ENCODE measurements at regions not wholly inside any gene's neighbourhood (a gene's known extent, or its start where the extent isn't known, plus 50 kb on each side); places are given as distances from the start of the nearest gene placed in this dataset.

DNA sequence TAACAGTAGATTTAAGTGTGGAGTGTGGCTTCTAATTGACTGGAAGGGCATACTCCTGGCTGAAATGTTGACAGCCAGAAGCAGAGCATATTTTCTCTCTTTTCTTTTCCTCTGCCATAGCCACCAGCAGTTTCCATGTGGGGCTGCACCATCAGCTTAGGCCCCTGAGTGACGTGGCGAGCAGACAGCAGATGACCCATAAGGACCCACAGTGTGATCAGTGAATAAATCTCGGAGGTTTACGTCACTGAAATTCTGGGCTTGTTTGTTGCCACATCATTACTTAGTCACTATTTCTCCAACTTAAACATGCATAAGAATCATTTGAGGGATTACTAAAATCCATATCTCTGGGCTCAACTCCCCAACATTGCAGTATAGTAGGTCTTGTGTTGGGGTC, 549.7 kb upstream of the TMEM132C start:
- Histone ChIP-seq H3K27ac (ENCODE audit: low read length) (no peak overlapping the region), H3K27me3 (ENCODE audit: low read depth, low read length) (no peaks in the 10 kb centered on the region), H3K9me3 (ENCODE audit: control insufficient read depth in 1 of 2, low read length in 2 of 2) (no peaks in the 10 kb centered on the region), H3K4me3 (ENCODE audit: low read depth in 1 of 2, low read length in 2 of 2) (no peak overlapping the region), H3K4me1 (ENCODE audit: control insufficient read depth in 1 of 2, insufficient read depth in 2 of 2, low read length in 2 of 2) (no peaks in the 10 kb centered on the region), H3K36me3 (ENCODE audit: control insufficient read depth in 1 of 2, insufficient read depth in 2 of 2, low read length in 2 of 2) (no peaks in the 10 kb centered on the region)

DNA sequence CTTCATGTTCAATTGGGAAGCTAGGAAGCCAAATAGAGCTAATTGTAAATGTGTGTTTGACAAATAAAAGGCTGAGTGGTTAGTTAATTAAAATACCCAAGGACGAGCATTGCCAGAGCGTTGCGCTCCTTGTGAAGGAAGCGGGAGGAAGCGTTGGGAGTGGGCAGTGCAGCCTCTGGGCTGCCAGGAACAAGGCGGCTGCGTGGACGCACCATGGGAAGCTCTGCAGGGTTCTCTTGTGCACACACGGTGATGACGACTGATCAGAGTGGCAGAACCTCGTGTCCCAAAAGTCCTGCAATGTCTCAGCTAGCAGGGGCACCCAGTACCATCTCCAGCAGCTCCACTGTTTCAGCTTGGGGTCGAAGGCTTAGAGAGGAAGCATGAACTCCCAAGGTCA, 546.6 kb upstream of the TMEM132C start:
- Histone ChIP-seq H3K4me1 (ENCODE audit: control insufficient read depth in 1 of 2, insufficient read depth in 2 of 2, low read length in 2 of 2) (no peaks in the 10 kb centered on the region), H3K27ac (ENCODE audit: low read length) (no peak overlapping the region), H3K4me3 (ENCODE audit: low read depth in 1 of 2, low read length in 2 of 2) (no peak overlapping the region), H3K36me3 (ENCODE audit: control insufficient read depth in 1 of 2, insufficient read depth in 2 of 2, low read length in 2 of 2) (no peaks in the 10 kb centered on the region), H3K27me3 (ENCODE audit: low read depth, low read length) (no peaks in the 10 kb centered on the region), H3K9me3 (ENCODE audit: control insufficient read depth in 1 of 2, low read length in 2 of 2) (no peaks in the 10 kb centered on the region)

- no peak overlapping the region for H3K4me3 ChIP-seq (ENCODE audit: low read depth in 1 of 2, low read length in 2 of 2)
- no peaks in the 10 kb centered on the region for H3K4me1 ChIP-seq (ENCODE audit: control insufficient read depth in 1 of 2, insufficient read depth in 2 of 2, low read length in 2 of 2)
- no peak overlapping the region for H3K27ac ChIP-seq (ENCODE audit: low read length)
- H3K9me3 ChIP-seq (ENCODE audit: control insufficient read depth in 1 of 2, low read length in 2 of 2), result no peaks in the 10 kb centered on the region
- H3K27me3 ChIP-seq (ENCODE audit: low read depth, low read length), result no peaks in the 10 kb centered on the region
- H3K36me3 ChIP-seq (ENCODE audit: control insufficient read depth in 1 of 2, insufficient read depth in 2 of 2, low read length in 2 of 2), result no peaks in the 10 kb centered on the region
These were observed 544.4 kb upstream of the TMEM132C start for GRCh38 chr12:127722611-127723010.

- no peak overlapping the region for H3K4me3 ChIP-seq (ENCODE audit: low read depth in 1 of 2, low read length in 2 of 2)
- H3K36me3 ChIP-seq (ENCODE audit: control insufficient read depth in 1 of 2, insufficient read depth in 2 of 2, low read length in 2 of 2), result no peaks in the 10 kb centered on the region
These were observed 543.7 kb upstream of the TMEM132C start for GRCh38 chr12:127723251-127723650.

DNA sequence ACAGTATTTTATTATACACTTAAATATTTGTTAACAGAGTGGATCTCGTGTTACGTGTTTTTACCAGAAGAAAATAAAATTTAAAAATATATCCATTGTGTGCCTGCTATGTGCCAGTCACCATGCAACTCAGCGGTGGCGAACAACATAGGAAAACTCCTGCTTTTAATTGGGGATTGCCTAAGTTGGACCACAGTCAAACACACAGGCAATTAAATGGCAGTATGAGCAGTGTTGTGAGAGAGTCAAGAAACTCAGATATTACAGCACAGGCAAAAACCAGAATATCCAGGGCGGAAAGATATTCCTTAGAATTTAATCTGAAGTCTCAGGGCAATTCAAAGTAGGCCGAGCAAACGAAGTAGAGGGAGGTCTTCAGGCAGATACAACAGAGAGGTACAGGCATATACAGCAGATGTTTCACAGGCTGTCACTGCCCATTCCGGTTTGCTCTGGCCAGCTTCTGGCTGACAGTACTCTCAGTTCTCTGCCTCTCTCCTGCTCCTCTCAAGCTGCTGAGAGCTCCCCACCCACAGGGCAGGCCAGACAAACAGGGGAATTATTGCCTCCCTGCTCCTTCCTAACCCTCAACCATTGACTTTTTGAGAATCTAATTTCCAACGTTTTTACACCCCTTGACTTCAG, 540.2 kb upstream of the TMEM132C start:
- no peaks in the 10 kb centered on the region for H3K4me1 ChIP-seq (ENCODE audit: control insufficient read depth in 1 of 2, insufficient read depth in 2 of 2, low read length in 2 of 2)
- no peaks in the 10 kb centered on the region for H3K9me3 ChIP-seq (ENCODE audit: control insufficient read depth in 1 of 2, low read length in 2 of 2)
- no peaks in the 10 kb centered on the region for H3K27me3 ChIP-seq (ENCODE audit: low read depth, low read length)
- no peak overlapping the region for H3K4me3 ChIP-seq (ENCODE audit: low read depth in 1 of 2, low read length in 2 of 2)
- H3K27ac ChIP-seq (ENCODE audit: low read length), result no peak overlapping the region
- no peaks in the 10 kb centered on the region for H3K36me3 ChIP-seq (ENCODE audit: control insufficient read depth in 1 of 2, insufficient read depth in 2 of 2, low read length in 2 of 2)

More at GRCh38 chr12:127723251-127723650, 543.7 kb upstream of the TMEM132C start:
- H3K9me3 ChIP-seq (ENCODE audit: control insufficient read depth in 1 of 2, low read length in 2 of 2), result no peaks in the 10 kb centered on the region
- H3K27me3 ChIP-seq (ENCODE audit: low read depth, low read length), result no peaks in the 10 kb centered on the region
- H3K4me1 ChIP-seq (ENCODE audit: control insufficient read depth in 1 of 2, insufficient read depth in 2 of 2, low read length in 2 of 2), result no peaks in the 10 kb centered on the region
- H3K27ac ChIP-seq (ENCODE audit: low read length), result no peak overlapping the region

DNA sequence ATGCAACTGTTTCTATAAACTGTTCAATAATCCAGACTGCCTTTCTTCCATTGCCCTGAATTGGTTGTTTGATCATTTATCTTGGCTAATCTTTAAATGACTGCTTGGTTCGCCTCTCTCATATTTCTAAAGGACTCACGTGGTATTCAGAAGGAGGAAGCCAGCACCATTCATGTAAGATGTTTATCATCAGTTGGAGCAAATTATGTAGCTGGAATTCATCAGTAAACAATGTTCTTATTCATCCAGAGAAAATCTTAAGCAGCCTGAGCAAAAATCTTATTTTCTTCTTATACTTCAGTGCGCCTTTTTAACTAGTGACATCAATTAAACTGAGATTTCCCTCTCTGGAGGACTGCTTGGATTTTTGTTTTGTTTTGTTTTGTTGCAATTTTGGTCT, 538.7 kb upstream of the TMEM132C start:
- Histone ChIP-seq H3K4me3 (ENCODE audit: low read depth in 1 of 2, low read length in 2 of 2) (peak overlapping the region in 1 of 2 donors; percentile 12), H3K27ac (ENCODE audit: low read length) (no peak overlapping the region), H3K36me3 (ENCODE audit: control insufficient read depth in 1 of 2, insufficient read depth in 2 of 2, low read length in 2 of 2) (no peaks in the 10 kb centered on the region), H3K4me1 (ENCODE audit: control insufficient read depth in 1 of 2, insufficient read depth in 2 of 2, low read length in 2 of 2) (no peaks in the 10 kb centered on the region), H3K9me3 (ENCODE audit: control insufficient read depth in 1 of 2, low read length in 2 of 2) (no peaks in the 10 kb centered on the region), H3K27me3 (ENCODE audit: low read depth, low read length) (no peaks in the 10 kb centered on the region)

DNA sequence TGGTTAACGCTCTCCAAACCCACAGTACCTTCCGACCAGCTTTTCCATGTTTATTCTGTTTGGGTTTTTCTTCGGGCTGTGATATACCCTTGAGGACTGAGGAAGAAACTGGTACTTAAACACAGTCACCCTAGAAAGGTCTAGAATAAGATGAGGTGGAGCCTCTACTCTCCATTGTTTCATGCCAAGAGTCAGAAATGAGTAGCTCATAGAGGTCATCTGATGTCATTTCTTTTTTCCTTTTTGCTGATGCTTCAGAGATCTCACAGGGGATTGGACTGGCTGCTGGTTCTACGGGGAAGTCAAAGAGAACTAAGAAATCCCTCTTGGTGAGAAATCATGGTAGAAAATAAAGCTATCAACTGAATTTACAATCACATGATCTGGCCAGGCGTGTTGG, 538.2 kb upstream of the TMEM132C start:
- no peaks in the 10 kb centered on the region for H3K4me1 ChIP-seq (ENCODE audit: control insufficient read depth in 1 of 2, insufficient read depth in 2 of 2, low read length in 2 of 2)
- no peaks in the 10 kb centered on the region for H3K36me3 ChIP-seq (ENCODE audit: control insufficient read depth in 1 of 2, insufficient read depth in 2 of 2, low read length in 2 of 2)
- no peaks in the 10 kb centered on the region for H3K9me3 ChIP-seq (ENCODE audit: control insufficient read depth in 1 of 2, low read length in 2 of 2)
- H3K4me3 ChIP-seq (ENCODE audit: low read depth in 1 of 2, low read length in 2 of 2), result peak overlapping the region in 1 of 2 donors; percentile 12
- H3K27ac ChIP-seq (ENCODE audit: low read length), result no peak overlapping the region
- no peaks in the 10 kb centered on the region for H3K27me3 ChIP-seq (ENCODE audit: low read depth, low read length)

GRCh38 chr12:127729381-127729780, 537.6 kb upstream of the TMEM132C start:
- Histone ChIP-seq H3K27me3 (ENCODE audit: low read depth, low read length) (no peaks in the 10 kb centered on the region), H3K36me3 (ENCODE audit: control insufficient read depth in 1 of 2, insufficient read depth in 2 of 2, low read length in 2 of 2) (no peaks in the 10 kb centered on the region), H3K27ac (ENCODE audit: low read length) (no peak overlapping the region), H3K9me3 (ENCODE audit: control insufficient read depth in 1 of 2, low read length in 2 of 2) (no peaks in the 10 kb centered on the region), H3K4me3 (ENCODE audit: low read depth in 1 of 2, low read length in 2 of 2) (no peak overlapping the region), H3K4me1 (ENCODE audit: control insufficient read depth in 1 of 2, insufficient read depth in 2 of 2, low read length in 2 of 2) (no peaks in the 10 kb centered on the region)

DNA sequence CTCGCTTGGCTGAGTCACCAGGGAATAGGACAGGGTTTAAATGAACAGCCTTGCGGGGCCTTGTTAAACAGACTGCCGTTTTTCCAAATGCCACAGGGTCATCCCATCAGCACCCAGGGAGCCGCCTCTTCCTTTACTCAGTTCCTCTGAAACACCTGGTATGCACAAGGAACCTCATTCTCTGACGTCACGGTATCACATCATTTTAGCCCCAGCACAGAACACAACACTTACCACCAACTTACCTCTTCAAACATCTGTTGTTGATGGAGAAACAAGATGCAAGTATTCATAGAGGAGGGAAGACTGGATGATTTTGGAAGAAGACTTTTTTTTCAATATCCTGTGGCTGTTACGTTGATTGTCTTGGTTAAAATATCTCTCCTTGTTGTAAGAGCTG, 535.3 kb upstream of the TMEM132C start:
- H3K27ac ChIP-seq (ENCODE audit: low read length), result no peak overlapping the region
- H3K27me3 ChIP-seq (ENCODE audit: low read depth, low read length), result no peaks in the 10 kb centered on the region
- H3K4me1 ChIP-seq (ENCODE audit: control insufficient read depth in 1 of 2, insufficient read depth in 2 of 2, low read length in 2 of 2), result no peaks in the 10 kb centered on the region
- H3K36me3 ChIP-seq (ENCODE audit: control insufficient read depth in 1 of 2, insufficient read depth in 2 of 2, low read length in 2 of 2), result no peaks in the 10 kb centered on the region
- no peaks in the 10 kb centered on the region for H3K9me3 ChIP-seq (ENCODE audit: control insufficient read depth in 1 of 2, low read length in 2 of 2)
- H3K4me3 ChIP-seq (ENCODE audit: low read depth in 1 of 2, low read length in 2 of 2), result no peak overlapping the region

DNA sequence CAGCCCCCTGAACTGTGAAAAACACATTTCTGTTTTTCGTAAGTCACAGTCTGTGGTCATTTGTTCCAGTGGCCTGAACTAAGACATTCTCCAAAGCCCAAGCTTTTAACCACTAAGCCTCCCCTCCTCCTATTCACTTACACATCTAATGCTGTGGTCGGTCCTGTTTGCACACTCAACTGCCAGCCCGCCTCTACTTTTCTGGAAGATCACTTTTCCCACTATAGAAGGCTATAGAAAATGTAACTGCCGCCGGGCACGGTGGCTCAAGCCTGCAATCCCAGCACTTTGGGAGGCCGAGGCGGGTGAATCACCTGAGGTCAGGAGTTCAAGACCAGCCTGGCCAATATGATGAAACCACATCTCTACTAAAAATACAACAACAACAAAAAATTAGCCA, 524.7 kb upstream of the TMEM132C start:
- Histone ChIP-seq H3K27ac (ENCODE audit: low read length) (no peak overlapping the region), H3K27me3 (ENCODE audit: low read depth, low read length) (no peaks in the 10 kb centered on the region), H3K9me3 (ENCODE audit: control insufficient read depth in 1 of 2, low read length in 2 of 2) (no peaks in the 10 kb centered on the region), H3K4me1 (ENCODE audit: control insufficient read depth in 1 of 2, insufficient read depth in 2 of 2, low read length in 2 of 2) (no peaks in the 10 kb centered on the region), H3K36me3 (ENCODE audit: control insufficient read depth in 1 of 2, insufficient read depth in 2 of 2, low read length in 2 of 2) (no peaks in the 10 kb centered on the region), H3K4me3 (ENCODE audit: low read depth in 1 of 2, low read length in 2 of 2) (no peak overlapping the region)

GRCh38 chr12:127745469-127746212, 521.3 kb upstream of the TMEM132C start:
- H3K4me3 ChIP-seq (ENCODE audit: low read depth in 1 of 2, low read length in 2 of 2), result no peak overlapping the region
- H3K27ac ChIP-seq (ENCODE audit: low read length), result no peak overlapping the region
- no peaks in the 10 kb centered on the region for H3K36me3 ChIP-seq (ENCODE audit: control insufficient read depth in 1 of 2, insufficient read depth in 2 of 2, low read length in 2 of 2)
- peaks cover 0 to 7% of the 10 kb centered on the region in 2 donors for H3K4me1 ChIP-seq (ENCODE audit: control insufficient read depth in 1 of 2, insufficient read depth in 2 of 2, low read length in 2 of 2)
- H3K27me3 ChIP-seq (ENCODE audit: low read depth, low read length), result no peaks in the 10 kb centered on the region
- H3K9me3 ChIP-seq (ENCODE audit: control insufficient read depth in 1 of 2, low read length in 2 of 2), result no peaks in the 10 kb centered on the region

- no peaks in the 10 kb centered on the region for H3K9me3 ChIP-seq (ENCODE audit: control insufficient read depth in 1 of 2, low read length in 2 of 2)
- no peaks in the 10 kb centered on the region for H3K27me3 ChIP-seq (ENCODE audit: low read depth, low read length)
- H3K27ac ChIP-seq (ENCODE audit: low read length), result no peak overlapping the region
- H3K4me1 ChIP-seq (ENCODE audit: control insufficient read depth in 1 of 2, insufficient read depth in 2 of 2, low read length in 2 of 2), result peaks cover 0 to 7% of the 10 kb centered on the region in 2 donors
- H3K4me3 ChIP-seq (ENCODE audit: low read depth in 1 of 2, low read length in 2 of 2), result no peak overlapping the region
- no peaks in the 10 kb centered on the region for H3K36me3 ChIP-seq (ENCODE audit: control insufficient read depth in 1 of 2, insufficient read depth in 2 of 2, low read length in 2 of 2)
These were observed 517.6 kb upstream of the TMEM132C start for GRCh38 chr12:127749416-127749815.

Data from muscle layer of duodenum (tissue), 2 donors.